NCI-H2107 treated with DMSO at 0.1 percent for 48 hours (cell line): ENCODE measurements at regions not wholly inside any gene's neighbourhood (a gene's known extent, or its start where the extent isn't known, plus 50 kb on each side); places are given as distances from the start of the nearest gene placed in this dataset.
"Not testable (repeated sequence)": the region's sequence is repeated elsewhere in the genome, so short reads cannot be mapped to it uniquely, and the experiment has no call there.

Experiments used
- DNase-seq: peaks from one replicate; lab custom pipeline; 2025; ENCODE audit not compliant: unreplicated experiment; lab: John Stamatoyannopoulos, UW

DNA sequence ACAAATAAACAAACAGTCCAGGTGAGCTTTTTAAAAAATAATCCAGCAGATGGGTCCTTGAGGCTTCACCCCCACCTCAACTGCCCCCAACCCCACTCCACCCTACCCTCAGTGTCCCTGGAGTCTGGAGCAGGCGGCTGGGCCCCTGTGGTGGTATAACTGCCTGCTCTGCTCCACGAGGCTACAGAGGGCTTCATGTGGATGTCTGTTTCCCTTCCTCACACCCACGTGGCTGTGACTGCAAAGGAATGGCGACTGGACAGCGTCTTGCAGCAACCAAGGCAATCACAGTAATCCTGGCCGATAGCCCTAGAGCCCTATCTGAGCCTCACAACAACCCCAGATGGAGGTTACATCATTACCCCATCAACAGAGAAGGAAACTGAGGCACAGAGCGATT, 76.5 kb downstream of the SLC2A10 start:
- no peak for DNase-seq

DNA sequence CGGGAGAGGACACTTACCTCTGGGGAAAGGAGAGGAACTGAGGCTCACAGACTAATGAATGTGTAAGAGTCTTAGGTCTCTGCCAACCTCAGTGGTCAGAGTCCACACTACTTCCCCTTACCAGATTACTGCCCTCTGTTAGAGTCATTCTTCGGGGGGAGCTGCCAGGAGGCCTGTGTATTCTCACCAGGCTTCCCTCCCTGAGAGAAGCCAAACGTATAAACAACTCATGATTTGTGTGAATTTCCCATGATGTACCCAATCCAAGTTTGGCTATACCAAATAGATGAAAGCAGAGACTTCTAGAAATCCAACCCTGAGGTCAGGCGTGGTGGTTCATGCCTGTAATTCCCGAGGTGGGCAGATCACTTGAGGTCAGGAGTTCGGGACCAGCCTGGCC, 77.1 kb downstream of the SLC2A10 start:
- no peak for DNase-seq

DNA sequence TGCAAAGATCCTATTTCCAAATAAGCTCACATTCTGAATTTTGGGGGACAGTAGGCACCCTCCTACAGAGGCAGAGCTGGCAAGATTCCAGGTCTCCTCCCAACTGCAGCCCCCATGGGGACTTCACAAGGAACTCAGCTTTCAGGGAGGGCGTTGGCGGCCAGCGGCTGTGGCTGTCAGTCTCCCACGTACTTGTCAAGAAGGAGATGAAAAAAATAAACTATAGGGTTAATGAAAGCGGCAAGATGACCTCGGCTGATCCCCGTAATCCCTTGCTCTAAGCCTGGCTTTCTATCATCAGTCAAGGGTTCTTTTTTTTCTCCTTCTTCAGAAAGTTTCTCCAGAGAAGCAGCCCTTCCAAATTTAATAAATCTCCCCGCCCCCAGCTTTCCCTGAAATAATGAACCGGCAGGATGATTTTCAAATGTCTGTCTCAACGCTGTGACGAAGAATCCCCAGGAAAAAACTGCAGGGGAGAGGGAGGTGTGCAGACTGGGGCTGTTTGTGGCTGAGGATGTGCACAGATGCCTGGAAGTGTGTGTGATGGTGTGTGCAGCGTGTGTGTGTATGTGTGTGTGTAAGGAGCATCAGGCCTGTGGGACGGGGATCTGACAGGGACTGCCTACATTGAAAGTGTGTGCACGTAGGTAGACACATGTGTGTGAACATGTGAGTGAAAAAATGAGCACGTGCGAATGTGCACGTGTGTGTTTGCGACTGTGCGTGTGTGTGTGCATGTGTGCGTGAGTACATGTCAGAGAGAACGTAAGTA, 78.7 kb downstream of the SLC2A10 start:
- DNase-seq: no peak

DNA sequence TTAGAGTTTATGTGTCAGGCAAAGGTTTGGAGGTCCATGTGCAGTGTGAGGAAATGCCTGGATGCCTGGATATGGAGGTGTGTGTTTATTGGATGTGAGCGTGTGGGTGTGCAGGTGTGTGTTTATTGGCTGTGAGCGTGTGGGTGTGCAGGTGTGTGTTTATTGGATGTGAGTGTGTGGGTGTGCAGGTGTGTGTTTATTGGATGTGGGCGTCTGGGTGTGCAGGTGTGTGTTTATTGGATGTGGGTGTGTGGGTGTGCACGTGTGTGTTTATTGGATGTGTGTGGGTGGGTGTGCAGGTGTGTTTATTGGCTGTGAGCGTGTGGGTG, 79.3 kb downstream of the SLC2A10 start:
- DNase-seq: not testable (repeated sequence)

DNA sequence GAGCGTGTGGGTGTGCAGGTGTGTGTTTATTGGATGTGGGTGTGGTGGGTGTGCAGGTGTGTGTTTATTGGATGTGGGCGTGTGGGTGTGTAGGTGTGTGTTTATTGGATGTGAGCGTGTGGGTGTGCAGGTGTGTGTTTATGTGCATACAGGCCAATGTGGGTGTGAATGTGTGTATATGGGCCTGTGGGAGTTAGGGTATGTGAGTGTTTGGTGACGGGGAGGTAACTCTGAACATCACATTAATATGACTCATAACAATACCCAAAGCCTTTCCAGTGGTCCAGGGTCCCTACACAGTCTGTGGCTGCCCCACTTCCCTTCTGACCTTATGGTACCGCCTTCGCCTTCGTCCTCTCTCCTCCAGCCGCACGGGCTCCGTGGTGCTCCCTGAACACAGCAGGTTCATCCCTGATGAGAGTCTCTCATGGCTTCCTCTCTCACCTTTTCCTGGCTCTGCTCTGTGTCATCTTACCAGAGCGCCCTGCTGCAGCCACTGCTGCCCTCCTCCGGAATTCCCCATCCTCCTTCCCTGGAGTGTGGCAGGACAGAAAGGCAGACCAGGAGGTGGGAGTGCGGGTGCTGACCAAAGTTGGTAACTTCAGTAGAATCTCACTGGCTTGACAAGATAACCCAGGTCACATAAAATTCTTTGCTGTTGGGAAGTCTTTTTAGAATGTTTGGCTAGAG, 80.0 kb downstream of the SLC2A10 start:
- DNase-seq: no peak

DNA sequence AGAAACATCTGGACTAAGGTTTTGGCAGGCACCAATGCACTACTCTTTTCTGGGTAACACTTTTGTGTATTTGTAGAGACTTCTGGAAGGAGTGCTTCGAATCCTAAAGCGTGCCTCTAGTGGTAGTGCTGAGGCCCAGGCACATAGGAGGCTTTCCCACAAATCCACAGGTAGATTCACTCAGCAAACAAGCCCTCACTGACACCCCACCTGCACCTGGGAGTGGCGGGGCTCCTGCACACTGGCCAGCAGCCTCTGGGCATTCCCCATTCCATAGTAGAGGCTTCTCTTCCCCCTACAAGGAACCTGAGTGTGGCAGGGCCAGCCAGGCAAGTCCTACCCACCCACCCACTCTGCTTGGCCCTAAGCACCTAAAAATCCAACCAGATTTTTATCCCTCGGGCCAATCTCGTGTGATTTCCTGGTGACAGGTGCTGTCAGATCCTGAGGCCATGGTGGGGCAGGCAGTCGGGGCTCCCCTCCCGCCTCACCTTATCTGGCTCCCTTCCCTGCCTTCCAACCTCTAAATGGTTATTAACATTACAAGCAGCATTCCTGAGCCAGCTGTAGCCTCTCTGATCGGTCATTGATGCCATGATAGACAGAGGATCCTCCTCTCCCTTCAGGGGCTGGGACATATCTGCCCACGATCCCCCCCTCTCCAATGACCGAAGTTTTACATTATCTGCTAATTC, 82.4 kb downstream of the SLC2A10 start:
- DNase-seq: no peak

DNA sequence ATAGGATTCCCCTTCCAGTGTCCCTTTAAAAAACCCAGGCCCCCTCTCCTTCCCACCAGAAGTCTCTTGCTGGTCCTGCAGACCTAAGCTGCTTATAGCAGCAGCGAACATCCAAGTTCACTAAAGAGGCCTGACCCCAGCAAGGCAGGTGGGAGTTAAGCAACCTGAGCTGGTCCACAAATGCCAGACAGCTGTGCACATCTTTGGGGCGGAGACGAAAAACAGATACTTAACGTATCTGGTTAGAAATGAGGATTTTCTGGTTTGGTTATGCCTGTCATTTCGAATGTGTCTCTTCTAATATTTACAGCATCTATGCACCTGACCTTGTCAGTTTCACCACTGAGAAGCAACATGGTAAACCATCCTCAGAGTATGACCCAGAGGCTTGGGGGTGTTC, 87.8 kb downstream of the SLC2A10 start:
- no peak for DNase-seq

DNA sequence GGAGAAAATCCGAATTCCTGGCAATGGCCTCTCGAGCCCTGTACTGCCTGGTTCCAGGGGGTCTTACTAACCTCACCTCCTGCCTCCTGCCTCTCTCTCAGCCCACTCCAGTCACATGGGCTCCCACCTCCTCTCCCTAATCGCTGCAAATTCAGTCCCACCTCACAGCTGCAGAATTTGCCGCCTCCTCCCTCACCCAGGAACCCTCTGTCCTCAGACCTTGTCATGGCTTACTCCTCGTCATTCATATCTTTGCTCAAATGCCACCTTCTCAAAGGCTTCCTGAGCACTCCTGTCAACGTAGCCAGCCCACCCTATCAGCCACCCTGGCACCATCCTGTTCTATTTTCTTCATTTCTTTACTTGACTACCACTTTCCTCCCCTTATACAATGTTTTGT, 89.0 kb downstream of the SLC2A10 start:
- DNase-seq: no peak

DNA sequence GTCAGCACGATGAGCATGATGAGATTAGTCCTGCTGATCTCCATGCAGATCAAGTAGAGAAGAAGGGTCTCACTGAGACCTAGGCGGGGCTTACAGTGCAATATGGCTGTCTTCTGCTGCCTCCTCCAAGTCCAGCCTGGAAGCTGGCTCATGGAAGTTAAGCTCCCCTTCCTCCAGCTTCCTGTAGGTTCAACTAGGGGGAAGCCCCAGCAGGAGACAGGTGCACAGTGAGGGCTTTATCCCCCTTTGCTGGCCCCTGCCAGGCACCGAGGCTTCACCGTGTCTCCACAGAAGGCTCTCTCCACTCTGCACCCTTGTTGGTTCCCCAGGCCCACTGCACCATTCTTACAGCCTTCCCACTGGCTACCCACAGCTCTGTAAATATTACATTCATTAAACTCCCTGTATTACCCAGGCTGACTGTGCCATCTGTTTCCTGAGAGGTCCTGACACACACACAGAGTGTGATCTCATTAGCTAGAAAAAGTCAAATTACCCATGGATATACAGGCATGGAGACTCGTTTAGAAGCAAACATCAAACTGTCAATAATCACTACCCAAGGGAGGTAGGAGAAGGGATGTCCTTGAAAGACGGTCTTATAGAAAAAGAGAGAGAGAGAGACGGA, 90.4 kb downstream of the SLC2A10 start:
- no peak for DNase-seq

DNA sequence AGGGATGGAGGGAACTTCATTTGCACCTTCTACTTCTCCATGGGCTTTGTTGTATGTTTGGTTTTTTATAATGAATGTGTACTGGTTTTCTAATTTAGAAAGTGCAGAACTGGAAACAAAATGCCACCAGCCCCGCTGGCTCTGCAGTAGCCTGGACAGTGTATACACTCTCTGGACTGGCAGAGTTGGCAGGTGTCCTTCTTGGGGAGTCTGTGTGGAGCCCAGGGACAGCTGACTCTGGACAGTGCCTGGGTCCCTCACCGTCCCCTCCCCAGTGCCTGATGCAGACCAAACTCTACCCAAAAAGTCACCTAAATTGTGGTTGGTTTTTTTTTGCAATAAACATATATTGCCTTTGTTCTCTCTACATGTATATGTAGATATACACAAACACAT, 91.0 kb downstream of the SLC2A10 start:
- no peak for DNase-seq

DNA sequence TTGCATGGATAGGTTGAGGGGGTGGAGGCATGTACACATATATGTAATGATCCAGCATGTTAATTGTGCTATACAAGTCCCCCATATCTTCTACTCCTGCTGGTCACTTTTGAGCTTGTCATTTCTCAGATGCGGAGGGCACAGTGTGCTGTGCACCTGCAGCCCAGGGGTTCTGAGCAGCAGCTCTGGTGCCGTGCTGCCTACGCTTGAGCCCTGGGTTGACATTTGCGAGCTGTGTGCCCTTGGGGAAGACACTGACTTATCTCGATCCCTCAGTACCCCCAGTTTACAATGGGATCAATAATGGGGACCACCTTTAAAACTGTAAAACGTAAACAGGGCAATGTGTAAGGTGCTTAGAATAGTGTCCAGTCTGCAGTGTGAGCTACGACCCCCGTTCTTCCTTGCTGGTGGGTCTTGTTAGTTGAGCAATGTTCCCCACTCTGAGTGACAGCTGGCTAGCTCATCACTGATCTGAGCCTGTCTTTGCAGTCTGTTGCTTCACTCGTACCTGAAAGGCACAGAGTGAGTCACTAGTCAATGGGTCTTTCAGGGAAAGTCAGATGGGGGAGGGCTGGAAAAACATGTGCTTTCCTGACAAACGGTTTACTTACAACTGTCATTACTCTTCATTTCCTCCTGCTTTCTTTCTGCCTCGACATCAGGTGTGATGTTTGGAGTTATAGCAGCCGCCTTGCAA, 91.7 kb downstream of the SLC2A10 start:
- no peak for DNase-seq

DNA sequence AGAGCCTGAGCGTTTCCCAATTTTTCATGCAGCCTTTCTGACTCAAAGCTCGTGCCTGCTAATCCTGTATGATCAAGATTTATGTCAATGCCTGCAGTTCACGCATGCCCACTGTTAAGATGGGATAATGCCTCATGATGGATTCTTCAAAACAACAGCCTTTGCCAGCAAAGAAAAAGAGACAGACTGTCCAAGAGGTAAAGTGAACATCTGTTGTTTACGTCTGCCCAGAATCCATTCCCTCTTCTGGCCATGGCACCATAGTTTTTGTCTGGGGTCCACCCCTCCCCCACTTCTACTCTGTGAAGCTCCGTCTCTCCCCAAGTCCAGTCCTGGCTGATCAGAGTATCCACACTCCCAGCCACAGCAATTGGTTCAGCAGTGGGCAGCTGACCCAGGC, 91.9 kb upstream of the EYA2 start:
- DNase-seq: no peak

DNA sequence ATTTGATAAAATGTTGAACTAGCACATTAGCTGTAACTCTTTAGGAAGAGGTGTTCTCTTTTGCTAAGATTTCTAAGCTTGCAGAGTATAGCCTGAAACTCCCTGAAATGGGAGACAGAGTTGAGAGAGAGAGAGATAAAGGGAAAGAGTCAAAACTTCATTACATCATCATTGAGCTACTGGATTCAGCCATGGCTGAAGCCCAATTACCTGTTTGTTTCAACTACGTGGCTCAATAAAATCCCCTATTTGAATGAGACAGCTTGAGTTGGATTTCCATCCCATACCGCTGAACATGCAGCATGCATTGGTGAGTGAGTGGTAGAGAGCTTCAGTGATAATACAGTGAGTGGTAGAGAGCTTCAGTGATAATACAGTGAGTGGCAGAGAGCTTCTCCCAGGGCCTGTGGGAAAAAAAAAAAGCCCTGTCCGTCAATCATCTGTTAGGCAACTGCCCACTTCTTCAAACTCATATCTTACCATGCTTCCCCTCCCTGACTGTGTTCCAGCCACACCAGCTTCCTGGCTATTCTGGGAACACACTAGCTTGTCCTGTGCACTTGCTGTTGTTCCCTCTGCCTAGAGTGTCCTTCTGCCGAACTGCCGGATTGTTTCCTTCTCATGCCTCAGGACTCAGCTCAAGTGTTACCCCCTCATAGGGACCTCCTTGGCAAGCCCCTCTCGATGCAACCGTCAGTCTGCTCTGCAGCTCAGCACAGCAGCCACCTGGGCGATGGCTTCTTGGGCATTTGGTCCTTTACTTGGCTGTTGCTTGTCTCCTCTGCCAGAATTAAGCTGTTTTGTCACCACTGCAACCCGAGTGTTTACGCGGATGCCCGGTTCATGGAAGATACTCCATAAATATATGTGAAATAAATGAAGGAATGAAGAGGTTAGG, 91.3 kb upstream of the EYA2 start:
- no peak for DNase-seq

DNA sequence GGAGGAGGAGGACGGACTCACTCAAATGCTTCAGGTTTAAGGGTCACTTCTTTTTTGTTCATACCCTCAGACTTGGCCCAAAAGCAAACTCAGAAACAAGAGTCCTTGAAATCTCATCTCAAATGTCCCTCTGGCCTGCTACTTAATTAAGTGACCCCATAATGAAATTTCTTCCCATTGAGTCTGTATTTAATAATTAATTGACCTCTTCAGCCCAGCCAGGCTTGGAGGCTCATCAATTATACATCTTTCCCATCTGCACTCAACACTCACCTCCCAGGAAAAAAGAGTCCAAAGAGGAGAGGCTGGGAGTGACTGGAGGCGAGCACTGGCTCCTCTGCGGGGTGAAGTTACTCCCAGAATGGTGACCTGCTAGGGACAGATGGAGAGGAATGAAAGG, 90.5 kb upstream of the EYA2 start:
- no peak for DNase-seq

DNA sequence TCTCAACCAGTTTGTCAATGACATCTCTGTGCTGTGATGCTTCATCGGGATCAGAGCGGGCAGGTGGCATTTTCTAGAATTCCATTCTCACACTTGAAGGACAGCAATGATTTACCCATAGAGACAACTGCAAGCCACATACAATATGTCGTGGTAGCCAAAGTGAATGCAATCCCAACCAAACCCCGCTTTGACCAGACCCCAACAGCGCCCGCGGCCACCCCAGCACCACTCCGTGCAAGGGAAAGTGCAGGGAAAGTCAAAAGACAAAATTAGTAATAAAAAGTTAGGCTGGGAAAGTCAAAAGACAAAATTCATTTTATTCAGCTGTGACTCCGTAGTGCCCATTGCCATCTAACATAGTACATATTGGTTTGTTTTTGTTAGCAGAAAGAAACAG, 88.8 kb upstream of the EYA2 start:
- no peak for DNase-seq

DNA sequence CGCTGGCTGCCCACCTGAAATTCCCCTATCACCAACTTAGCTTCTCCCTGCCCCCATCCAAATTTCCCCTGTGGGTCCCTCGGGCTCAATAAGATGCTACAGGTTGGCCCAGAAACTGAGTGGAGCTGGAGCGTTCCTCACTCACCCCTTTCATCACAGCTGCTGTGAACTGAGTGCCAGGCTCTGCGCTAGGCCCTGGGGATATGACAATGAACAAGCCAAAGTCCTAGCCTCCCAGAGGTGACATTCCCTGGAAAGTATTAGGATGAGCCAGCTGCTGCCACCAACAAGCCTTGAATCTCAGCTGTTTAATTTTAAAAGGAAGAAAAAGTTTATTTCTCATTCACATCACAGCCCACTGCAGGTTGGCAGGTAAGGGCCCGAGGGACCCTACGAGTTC, 86.6 kb upstream of the EYA2 start:
- no peak for DNase-seq

DNA sequence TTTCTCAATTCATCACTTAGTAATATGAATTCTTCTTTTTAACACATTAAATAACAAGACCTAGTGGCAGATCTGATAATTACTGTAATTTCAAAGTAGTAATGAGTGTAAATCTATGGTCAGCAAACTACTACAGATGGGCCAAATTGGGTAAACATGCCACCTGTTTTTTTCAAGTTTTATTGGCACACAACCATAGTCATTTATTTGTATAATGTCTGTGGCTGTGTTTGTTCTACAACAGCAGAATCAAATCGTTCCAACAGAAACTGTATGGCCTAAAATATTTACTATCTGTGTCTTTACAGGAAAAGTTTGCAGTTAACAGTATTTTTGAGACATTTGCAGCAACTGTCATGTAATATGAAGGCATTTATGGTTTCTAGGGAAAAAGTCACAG, 86.1 kb upstream of the EYA2 start:
- no peak for DNase-seq

DNA sequence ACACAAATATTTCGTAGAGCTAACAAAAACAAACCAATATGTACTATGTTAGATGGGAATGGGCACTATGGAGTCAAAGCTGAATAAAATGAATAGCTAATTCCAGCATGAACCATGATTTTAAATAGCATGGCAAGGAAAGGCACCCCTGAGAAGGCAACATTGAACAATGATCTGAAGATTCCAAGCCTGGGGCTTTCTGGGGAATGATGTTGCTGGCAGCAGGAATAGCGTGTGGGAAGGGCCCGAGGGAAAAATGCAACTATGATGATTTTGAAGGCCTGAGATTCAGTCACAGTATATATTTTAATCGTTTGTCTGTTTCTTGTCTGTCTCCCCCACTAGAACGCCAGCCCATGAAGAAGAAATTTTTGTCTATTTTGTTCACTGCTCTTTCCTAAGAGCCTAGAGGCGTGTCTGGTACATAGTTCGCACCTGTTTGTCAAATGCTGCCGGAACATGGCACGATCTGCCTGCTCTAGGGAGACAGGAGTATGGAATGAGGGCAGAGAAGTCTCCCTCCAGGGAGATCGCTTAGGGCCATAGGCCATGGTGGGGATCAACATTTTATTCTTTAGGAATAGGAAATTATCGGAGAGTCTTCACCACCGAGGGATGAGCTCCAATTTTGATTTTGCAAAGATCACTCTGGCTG, 84.8 kb upstream of the EYA2 start:
- DNase-seq: peak; percentile 12

DNA sequence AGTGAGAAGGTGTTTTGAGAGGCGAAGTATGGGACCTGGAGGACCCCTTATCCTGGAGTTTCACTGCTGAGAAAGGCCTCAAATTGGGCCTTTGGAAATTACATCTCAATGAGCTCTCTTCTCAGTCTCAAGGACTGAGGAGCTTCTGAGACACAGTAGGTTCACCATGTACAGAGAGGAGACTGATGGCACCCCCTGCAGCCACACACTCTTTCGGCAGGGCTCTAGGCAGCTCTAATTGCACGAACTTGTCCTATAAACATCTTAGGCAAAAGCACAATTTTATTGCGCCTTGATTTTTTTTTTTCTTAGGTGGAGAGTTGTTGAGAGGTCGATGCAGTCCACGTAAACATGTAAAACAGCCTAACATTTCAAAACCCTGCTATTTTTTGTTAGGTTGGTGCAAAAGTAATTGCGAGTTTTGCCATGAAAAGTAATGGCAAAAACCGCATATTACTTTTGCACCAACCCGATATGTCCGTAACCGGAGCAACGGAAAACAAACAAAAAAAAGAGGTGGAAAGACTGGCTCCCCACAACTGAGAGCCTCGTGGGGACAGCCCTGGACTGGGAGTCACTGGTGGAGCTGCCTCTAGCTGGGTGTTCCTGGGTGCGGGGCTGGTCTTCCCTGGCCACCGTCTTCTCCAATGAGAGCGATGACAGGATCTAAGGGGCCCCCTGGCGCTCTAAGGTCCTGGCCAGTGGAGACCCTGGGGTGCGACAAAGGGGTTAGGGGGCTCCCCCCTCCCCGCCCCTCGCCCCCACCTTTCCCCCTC, 84.0 kb upstream of the EYA2 start:
- DNase-seq: peak; percentile 68
